Cerebellar cortex (tissue), 1 donor: ENCODE measurements at regions not wholly inside any gene's neighbourhood (a gene's known extent, or its start where the extent isn't known, plus 50 kb on each side); places are given as distances from the start of the nearest gene placed in this dataset.
"Not testable (repeated sequence)": the region's sequence is repeated elsewhere in the genome, so short reads cannot be mapped to it uniquely, and the experiment has no call there.

ENCODE experiments used
- DNase-seq: peaks from one replicate; pipeline ENCODE4 v3.0.0-alpha.2; 2015; ENCODE audit warnings: low spot score

GRCh38 chr16:72596373-72596772 is 424.4 kb upstream of the PMFBP1 start:
- DNase-seq, result no peak

- DNase-seq, result no peak
Observed at GRCh38 chr16:72590151-72590937, 418.4 kb upstream of the PMFBP1 start.

- DNase-seq, result no peak
Observed at GRCh38 chr16:72588551-72588950, 416.6 kb upstream of the PMFBP1 start.

GRCh38 chr16:72578061-72578460 is 406.1 kb upstream of the PMFBP1 start:
- not testable (repeated sequence) for DNase-seq

GRCh38 chr16:72576189-72576588 is 404.2 kb upstream of the PMFBP1 start:
- DNase-seq, result no peak

- DNase-seq, result no peak
Observed at GRCh38 chr16:72569677-72570076, 397.7 kb upstream of the PMFBP1 start.

- DNase-seq, result no peak
Observed at GRCh38 chr16:72568502-72568901, 396.5 kb upstream of the PMFBP1 start.

GRCh38 chr16:72566174-72566573 is 394.2 kb upstream of the PMFBP1 start:
- DNase-seq, result no peak

GRCh38 chr16:72565106-72565505 is 393.2 kb upstream of the PMFBP1 start:
- DNase-seq, result no peak

- DNase-seq, result no peak
Observed at GRCh38 chr16:72560617-72561016, 388.7 kb upstream of the PMFBP1 start.

GRCh38 chr16:72558501-72558900 is 386.5 kb upstream of the PMFBP1 start:
- no peak for DNase-seq

- no peak for DNase-seq
Observed at GRCh38 chr16:72554935-72555334, 383.0 kb upstream of the PMFBP1 start.

GRCh38 chr16:72552654-72553053 is 380.7 kb upstream of the PMFBP1 start:
- DNase-seq, result no peak

- no peak for DNase-seq
Observed at GRCh38 chr16:72551649-72552048, 379.7 kb upstream of the PMFBP1 start.

- DNase-seq, result no peak
Observed at GRCh38 chr16:72549878-72550277, 377.9 kb upstream of the PMFBP1 start.

- DNase-seq, result no peak
Observed at GRCh38 chr16:72542102-72542501, 370.1 kb upstream of the PMFBP1 start.

- no peak for DNase-seq
Observed at GRCh38 chr16:72537664-72538063, 365.7 kb upstream of the PMFBP1 start.

- DNase-seq, result no peak
Observed at GRCh38 chr16:72536723-72537435, 364.9 kb upstream of the PMFBP1 start.

GRCh38 chr16:72532906-72533410 is 361.0 kb upstream of the PMFBP1 start:
- no peak for DNase-seq

GRCh38 chr16:72530434-72530833 is 358.5 kb upstream of the PMFBP1 start:
- DNase-seq, result no peak

GRCh38 chr16:72523087-72523486 is 351.1 kb upstream of the PMFBP1 start:
- DNase-seq, result no peak

GRCh38 chr16:72517154-72517553 is 345.2 kb upstream of the PMFBP1 start:
- no peak for DNase-seq

GRCh38 chr16:72511171-72511570 is 339.2 kb upstream of the PMFBP1 start:
- no peak for DNase-seq
